DND-41 (cell line): ENCODE measurements at regions not wholly inside any gene's neighbourhood (a gene's known extent, or its start where the extent isn't known, plus 50 kb on each side); places are given as distances from the start of the nearest gene placed in this dataset.

ENCODE experiments used
- ATAC-seq: fragments of 200-7000 bp; cut with Tn5 transposase; 3 replicates; pipeline ENCODE4 v1.9.1; 2021; ENCODE audit warnings: low read depth; ENCODE audit not compliant: insufficient read depth
- DNase-seq: peaks from one replicate; pipeline ENCODE4 v3.0.0-alpha.2; 2020
- H2AFZ ChIP-seq: 2 replicates; pipeline ENCODE4 v1.6.0; 2012; ENCODE audit warnings: low read depth, low read length
- H3K27ac ChIP-seq: 2 replicates; pipeline ENCODE4 v1.5.1; 2012; ENCODE audit warnings: low read length, inconsistent platforms
- H3K27me3 ChIP-seq: fragments of 200-600 bp; sonication (generic); 2 replicates; pipeline ENCODE4 v1.6.0; 2012; ENCODE audit warnings: low read length, mild to moderate bottlenecking, inconsistent platforms; ENCODE audit not compliant: insufficient read depth, poor library complexity
- H3K36me3 ChIP-seq: 2 replicates; pipeline ENCODE4 v1.5.1; 2012; ENCODE audit warnings: low read length, inconsistent platforms; ENCODE audit not compliant: insufficient read depth
- H3K4me1 ChIP-seq: 2 replicates; pipeline ENCODE4 v1.5.1; 2012; ENCODE audit warnings: mild to moderate bottlenecking, low read length; ENCODE audit not compliant: insufficient read depth
- H3K4me2 ChIP-seq: 2 replicates; pipeline ENCODE4 v1.6.0; 2012; ENCODE audit warnings: mild to moderate bottlenecking, moderate library complexity, low read length, inconsistent platforms; ENCODE audit not compliant: insufficient read depth
- H3K4me3 ChIP-seq, 2 experiments: fragments of 200-600 bp in 1 of 2; shearing (Covaris generic) in 1 of 2; 2 replicates each; pipeline ENCODE4 v1.5.1; 2012 to 2016; ENCODE audit warnings: inconsistent platforms in 2 of 2, low read length in 2 of 2, mild to moderate bottlenecking in 2 of 2, low read depth in 1 of 2, moderate library complexity in 1 of 2
- H3K79me2 ChIP-seq: 2 replicates; pipeline ENCODE4 v1.6.0; 2012; ENCODE audit warnings: low read length, inconsistent platforms; ENCODE audit not compliant: insufficient read depth
- H3K9ac ChIP-seq: 2 replicates; pipeline ENCODE4 v1.6.0; 2012; ENCODE audit warnings: low read depth, mild to moderate bottlenecking, inconsistent platforms, low read length, moderate library complexity
- H3K9me3 ChIP-seq: 2 replicates; pipeline ENCODE4 v1.5.1; 2012; ENCODE audit warnings: low read length, moderate library complexity, mild to moderate bottlenecking, inconsistent platforms; ENCODE audit not compliant: insufficient read depth, severe bottlenecking
- H4K20me1 ChIP-seq: 2 replicates; pipeline ENCODE4 v1.6.0; 2012; ENCODE audit warnings: low read length; ENCODE audit not compliant: insufficient read depth
- CTCF ChIP-seq: IDR thresholded peaks from 2 replicates; pipeline ENCODE4 v1.5.1; 2012; ENCODE audit warnings: borderline replicate concordance, low read length, moderate library complexity, mild to moderate bottlenecking; ENCODE audit not compliant: poor library complexity, severe bottlenecking; ENCODE audit errors: extremely low read depth
- EZH2 ChIP-seq: IDR thresholded peaks from 3 replicates; pipeline ENCODE4 v1.6.1; 2012; ENCODE audit warnings: borderline replicate concordance, low read depth, mild to moderate bottlenecking, moderate library complexity, low read length, inconsistent platforms; ENCODE audit not compliant: severe bottlenecking

DNA sequence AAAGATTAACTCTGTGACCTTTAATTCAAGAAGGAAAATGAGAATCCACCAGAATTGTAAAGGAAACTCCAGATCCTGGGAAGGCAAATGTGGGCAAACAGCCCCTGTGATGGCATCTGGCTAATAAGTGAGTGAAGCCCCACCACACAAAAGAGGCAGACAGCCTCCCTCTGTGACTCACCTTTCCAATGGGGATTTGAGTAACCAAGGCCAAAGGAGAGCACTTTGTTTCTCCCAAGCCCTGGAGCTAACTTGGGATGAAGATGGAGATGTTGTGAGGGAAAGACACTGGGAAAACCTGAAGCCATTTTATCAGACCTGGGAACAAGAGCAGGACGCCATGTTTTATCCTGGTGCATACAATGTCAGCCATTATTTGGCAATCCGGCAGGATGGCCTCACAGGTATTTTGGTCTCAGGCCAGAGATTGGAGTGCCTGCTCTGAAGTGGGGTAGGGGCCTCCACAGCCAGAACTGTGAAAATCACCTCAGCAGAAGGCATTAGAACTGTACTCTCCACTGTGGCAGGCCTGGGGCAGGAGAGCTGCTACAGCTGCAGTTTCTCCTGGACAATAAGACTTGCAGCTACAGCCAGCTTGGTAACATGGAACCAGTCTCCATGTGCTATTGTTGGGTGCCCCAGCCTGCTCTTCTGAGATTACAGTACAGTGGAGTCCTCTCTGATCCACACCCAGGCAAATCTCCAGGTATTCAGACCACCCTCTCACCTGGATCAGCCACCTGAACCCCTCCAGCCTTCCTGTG is 96.6 kb upstream of the PCED1B start:
- DNase-seq = no peak
- ATAC-seq = no peak
- TF ChIP-seq EZH2 = no peak
- TF ChIP-seq CTCF = no peak
- Histone ChIP-seq H3K4me3 (no peak overlapping the region), H3K4me2 (no peak overlapping the region), H3K9me3 (no peaks in the 10 kb centered on the region), H3K79me2 (no peaks in the 10 kb centered on the region), H3K36me3 (no peaks in the 10 kb centered on the region), H3K4me1 (no peaks in the 10 kb centered on the region), H2AFZ (no peak overlapping the region), H4K20me1 (no peaks in the 10 kb centered on the region), H3K27me3 (no peaks in the 10 kb centered on the region), H3K27ac (no peak overlapping the region), H3K9ac (no peak overlapping the region)

DNA sequence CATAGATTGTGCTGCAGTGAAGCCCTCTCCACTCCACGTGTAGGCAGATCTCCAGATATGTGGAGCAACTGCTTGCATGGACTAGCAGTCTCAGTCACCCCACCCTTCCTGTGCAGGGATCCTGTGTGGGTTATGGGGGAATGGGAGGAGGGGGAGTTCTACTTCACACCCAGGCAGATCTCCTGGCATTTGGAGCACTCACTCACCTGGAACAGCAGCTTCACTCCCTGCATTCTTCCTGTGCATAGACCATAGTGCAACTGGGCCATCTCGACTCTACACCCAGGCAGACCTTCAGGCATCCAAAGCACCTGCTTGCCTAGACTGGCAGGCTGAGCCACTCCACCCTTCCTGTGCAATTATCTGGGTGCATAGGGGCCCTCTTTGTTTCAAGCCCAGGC is 96.0 kb upstream of the PCED1B start:
- Histone ChIP-seq H2AFZ (no peak overlapping the region), H3K9me3 (no peaks in the 10 kb centered on the region)

DNA sequence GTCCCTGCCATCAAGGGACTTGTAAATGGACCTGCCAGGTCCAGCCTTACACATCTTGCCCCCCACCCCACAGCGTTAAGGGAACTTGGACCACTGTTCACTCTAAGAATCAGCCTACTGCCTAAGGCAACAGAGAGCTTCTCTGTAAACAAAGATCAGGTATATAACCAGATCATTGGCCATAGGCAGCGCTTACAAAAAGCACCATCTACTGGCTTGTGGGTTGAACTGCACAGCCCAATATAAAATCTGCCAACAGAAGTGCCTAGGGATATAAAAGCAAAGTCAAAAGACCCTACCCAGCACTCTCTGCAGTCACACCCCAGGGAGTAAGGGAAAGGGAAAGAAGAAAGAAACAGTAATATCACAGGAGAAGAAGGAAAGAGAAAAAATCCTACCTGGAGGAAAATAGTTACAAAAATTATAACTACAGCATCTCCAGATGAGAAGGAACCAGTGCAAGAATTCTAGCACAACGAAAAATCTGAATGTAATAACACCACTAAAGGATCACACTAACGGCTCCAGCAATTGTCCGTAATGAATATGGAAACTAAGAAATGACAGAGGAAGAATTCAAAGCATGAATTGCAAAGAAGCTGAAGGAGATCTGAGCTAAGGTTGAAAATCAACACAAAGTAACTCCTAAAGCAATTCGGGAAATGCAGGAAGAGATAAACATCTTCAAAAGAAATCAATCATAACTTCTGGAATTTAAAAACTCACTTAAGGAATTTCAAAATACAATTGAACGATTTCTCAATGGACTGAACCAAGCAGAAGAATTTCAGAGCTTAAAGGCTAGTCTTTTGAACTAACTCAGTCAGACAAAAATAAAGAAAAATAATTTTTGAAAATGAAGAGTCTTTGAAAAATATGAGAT is 95.2 kb upstream of the PCED1B start:
- no peaks in the 10 kb centered on the region for H3K79me2 ChIP-seq
- no peaks in the 10 kb centered on the region for H3K36me3 ChIP-seq
- no peaks in the 10 kb centered on the region for H3K4me1 ChIP-seq
- no peak overlapping the region for H3K27ac ChIP-seq
- H2AFZ ChIP-seq = no peak overlapping the region; the same call in 1 of the 2 replicates
- DNase-seq = peak; percentile 57
- no peak overlapping the region for H3K9ac ChIP-seq
- peak; percentile 80 for ATAC-seq
- H4K20me1 ChIP-seq = no peaks in the 10 kb centered on the region
- no peak overlapping the region for H3K4me2 ChIP-seq
- TF ChIP-seq EZH2 = no peak
- TF ChIP-seq CTCF = peak; percentile 88
- no peaks in the 10 kb centered on the region for H3K27me3 ChIP-seq
- H3K4me3 ChIP-seq = no peak overlapping the region
- H3K9me3 ChIP-seq = no peaks in the 10 kb centered on the region

More for the DNA sequence above, 96.0 kb upstream of the PCED1B start:
- no peaks in the 10 kb centered on the region for H3K79me2 ChIP-seq
- no peak for ATAC-seq
- H3K36me3 ChIP-seq = no peaks in the 10 kb centered on the region
- H3K27me3 ChIP-seq = no peaks in the 10 kb centered on the region
- H3K4me1 ChIP-seq = no peaks in the 10 kb centered on the region
- H4K20me1 ChIP-seq = no peaks in the 10 kb centered on the region
- TF ChIP-seq EZH2 = no peak
- TF ChIP-seq CTCF = no peak
- no peak overlapping the region for H3K27ac ChIP-seq
- no peak overlapping the region for H3K9ac ChIP-seq
- H3K4me2 ChIP-seq = no peak overlapping the region
- H3K4me3 ChIP-seq = no peak overlapping the region
- DNase-seq = no peak
